Iris pigment epithelial cell (primary cell): ENCODE measurements at regions not wholly inside any gene's neighbourhood (a gene's known extent, or its start where the extent isn't known, plus 50 kb on each side); places are given as distances from the start of the nearest gene placed in this dataset.
A peak's percentile ranks its signal among the peaks of the same experiment; 100 is the strongest.
"Not testable (repeated sequence)": the region's sequence is repeated elsewhere in the genome, so short reads cannot be mapped to it uniquely, and the experiment has no call there.

Experiments
- DNase-seq: peaks from one replicate; pipeline ENCODE4 v3.0.0-alpha.2; 2011; ENCODE audit warnings: low read depth

DNA sequence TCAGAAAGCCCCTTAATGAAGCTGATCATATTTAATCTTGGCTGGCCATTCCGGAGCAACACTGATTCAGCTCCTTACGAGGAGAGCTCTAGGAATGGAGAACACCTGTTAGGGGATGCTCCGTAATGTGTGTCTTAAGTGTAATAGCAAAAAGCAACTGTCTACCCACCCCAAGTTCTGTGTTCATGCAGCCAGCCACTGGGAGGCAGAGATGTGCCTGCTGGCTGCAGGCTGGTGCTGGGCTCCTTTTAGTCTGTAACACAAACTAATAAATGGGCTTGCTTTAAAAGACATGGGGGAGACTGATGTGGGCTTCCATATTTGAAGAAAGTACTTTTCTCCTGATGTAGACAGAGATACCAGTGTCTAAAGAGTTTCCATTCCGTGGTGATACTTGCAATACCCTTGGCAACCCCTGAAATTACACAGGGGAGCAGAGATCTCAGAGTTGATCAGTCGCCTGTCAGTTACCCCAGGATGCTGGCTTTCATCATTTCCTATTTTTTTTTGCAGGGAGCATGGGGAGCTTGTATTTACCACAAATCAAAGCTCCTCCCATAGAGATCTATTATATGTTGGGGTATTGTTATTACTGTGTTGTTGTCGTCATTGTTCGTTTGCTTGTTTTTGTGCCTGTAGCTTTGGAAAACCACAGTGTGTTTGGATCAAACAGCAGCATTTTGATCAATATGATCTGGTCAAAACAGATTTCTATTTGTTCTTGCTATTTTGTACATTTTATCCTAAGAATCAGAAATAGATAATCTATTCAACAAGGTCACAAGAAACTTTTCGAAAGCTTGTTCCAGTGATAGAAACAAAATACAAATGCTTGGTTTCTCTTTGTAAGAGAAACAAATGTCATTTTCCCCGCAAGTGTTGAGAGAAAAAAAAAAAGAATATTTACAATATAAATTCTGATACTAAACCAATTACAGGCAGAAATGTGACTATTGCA lies 65.8 kb downstream of the MTX3 start:
- peak; percentile 38 for DNase-seq

DNA sequence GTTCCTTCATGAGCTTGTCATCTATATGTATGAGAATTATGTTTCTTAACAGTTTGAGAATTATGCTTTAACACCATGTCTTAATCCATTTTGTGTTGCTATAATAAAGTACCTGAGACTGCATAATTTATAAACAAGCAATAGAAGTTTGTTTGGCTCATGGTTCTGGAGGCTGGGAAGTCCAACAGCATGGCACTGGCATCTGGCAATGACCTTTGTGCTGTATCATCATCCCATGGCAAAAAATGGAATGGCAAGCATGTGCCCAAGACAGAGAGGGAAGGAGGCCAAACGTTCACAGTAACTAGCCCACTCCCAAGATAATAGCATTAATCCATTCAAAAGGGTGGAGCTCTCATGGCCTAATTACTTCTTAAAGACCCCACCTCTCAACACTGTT lies 67.6 kb downstream of the MTX3 start:
- DNase-seq = no peak

DNA sequence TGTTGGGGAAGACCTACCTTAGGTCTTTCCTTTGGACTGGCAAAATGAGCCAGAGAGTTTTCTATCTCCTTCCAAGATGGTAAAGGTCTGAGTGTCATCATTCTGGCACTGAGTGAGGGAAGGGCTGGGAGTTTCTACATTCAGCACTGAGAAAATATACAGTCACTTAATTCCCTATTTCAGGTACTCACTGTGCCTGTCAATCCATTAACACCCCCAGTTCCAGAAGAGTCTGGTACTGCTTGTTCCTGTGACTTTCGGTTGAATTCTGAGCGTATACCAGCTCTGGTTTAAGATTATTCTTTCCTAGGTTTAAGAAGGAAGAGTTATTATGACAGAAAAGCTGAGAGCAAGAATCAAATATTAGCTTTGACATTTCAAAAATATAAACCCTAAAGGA lies 68.4 kb downstream of the MTX3 start:
- no peak for DNase-seq

DNA sequence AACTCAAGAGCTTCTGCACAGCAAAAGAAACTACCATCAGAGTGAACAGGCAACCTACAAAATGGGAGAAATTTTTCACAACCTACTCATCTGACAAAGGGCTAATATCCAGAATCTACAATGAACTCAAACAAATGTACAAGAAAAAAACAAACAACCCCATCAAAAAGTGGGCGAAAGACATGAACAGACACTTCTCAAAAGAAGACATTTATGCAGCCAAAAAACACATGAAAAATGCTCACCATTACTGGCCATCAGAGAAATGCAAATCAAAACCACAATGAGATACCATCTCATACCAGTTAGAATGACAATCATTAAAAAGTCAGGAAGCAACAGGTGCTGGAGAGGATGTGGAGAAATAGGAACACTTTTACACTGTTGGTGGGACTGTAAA lies 83.6 kb downstream of the MTX3 start:
- not testable (repeated sequence) for DNase-seq

DNA sequence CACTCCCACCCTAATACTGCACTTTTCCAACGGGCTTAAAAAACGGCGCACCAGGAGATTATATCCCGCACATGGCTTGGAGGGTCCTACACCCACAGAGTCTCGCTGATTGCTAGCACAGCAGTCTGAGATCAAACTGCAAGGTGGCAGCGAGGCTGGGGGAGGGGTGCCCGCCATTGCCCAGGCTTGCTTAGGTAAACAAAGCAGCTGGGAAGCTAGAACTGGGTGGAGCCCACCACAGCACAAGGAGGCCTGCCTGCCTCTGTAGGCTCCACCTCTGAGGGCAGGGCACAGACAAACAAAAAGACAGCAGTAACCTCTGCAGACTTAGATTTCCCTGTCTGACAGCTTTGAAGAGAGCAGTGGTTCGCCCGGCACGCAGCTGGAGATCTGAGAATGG lies 88.5 kb downstream of the MTX3 start:
- not testable (repeated sequence) for DNase-seq

DNA sequence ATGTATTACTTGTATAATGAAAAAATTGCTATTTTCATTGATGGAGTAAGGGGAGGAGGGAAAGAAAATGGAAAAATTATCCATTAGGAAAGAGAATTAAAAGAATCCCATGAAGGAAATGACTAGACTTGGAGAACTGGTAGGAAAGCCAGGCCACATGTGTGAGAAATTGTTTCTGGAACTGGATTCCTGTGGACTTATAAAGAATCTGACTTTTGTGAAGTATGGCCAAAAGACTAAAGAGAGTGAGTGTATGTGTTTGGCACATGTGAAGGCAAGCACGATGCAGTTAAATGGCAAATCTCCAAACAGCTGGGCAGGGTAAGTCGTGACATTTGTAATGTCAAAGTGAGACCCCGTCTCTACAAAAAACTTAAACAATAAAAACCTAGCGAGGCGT lies 89.4 kb downstream of the MTX3 start:
- DNase-seq = no peak

DNA sequence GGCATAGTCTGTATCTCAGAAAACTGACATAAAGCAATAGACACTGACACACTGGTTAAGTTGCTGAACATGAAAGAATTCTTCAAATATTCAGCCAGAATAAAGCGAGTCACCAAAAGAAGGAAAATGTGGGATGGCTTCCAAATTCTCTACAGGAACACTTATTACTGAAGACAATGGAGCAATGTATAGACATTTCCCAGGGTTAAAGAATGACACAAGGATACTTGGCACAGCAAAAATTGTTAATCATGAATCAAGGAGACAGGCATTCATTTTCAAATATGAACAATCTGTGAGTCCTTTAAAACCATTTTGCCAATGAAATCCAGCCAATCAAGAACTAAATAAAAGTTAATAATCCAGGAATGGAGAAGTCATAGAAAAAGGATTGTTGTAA lies 92.5 kb downstream of the MTX3 start:
- no peak for DNase-seq

DNA sequence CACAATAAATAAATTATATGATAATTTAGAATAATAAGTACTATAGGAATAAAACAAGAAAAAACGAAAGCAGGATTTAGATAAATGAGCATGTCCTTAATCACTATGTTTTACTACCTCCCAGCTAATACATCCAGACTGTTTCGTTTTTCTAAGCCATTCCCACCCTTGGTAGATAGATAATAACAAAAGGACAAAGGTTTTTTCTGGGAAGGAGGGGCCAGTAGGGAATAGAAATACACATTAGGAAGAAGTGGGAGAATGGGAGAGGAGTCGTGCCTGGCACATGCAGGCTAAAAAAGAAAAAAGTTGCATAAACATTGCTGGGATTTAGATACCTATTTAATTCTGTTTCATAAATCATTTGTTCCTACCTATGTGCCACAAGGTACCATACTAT lies 97.1 kb downstream of the MTX3 start:
- DNase-seq = no peak

DNA sequence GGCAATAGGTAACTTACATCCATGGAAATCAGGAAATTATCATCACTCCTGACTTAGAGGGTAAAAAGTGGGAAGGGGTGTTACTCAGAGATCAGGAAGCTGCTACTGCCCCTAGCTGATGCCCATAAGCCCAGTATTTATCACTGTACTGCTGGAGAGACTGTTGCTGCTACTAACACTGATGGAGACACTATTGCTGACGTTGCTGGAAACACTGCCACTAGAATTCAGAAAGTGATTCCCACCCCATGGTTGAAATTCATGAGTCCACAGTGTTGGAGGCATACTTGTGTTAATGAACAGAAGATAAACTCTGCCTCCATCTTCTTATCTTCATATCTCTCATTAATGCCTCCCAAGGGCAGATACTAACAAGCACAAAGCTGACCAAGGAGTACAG lies 97.6 kb downstream of the MTX3 start:
- DNase-seq = no peak

DNA sequence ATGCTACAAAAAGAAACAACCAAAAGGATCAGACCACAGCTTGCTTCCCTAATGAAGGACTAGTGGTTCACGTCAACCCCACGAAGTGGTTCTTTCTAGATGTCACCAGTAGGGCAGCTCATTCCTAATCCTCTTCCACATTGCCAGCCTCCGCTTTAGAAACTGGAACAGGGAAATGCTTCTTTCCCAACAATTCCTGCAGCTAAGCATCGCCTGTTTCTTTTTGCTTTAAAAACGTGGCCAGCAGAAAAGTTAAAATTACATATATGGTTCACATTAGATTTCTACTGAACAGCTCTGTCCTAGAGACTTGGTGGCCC lies 100.2 kb downstream of the MTX3 start:
- no peak for DNase-seq

DNA sequence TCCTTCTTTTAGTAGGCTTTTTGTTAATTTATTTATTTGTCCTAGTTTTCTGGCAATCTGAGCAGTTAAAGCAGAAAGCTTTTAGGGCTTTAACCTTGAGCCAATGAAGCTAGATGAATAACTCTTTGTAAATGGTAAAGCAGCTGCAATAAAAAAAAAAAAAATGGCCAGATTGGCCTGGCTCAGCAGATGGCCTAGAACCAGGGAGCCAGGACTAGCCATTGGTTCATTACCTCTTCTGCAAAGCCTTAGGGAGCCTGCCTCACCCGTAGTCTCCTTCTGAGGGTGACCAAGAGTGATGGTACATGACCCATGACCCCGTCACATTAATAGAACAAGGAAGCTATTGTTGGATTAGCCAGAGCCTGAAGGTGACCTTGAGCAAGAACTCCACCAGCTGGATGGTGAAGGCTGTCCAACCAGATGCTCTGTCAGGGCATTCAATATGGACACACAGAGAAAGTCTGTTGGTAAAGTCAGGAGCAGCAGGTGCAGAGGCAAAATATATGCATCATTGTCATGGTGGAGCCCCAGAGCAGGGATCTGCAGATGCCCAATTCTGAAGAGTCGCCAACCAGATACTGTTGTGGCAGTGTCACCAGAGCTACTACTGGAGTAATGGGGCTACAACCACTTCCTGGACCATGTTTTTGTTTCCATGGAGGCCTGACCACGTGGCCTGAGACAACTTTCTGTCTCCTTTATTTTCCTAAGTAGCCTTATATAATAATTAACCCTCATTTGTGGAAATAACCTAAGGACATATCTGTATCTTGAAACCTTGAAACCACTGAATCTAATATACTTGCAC lies 100.7 kb downstream of the MTX3 start:
- no peak for DNase-seq

DNA sequence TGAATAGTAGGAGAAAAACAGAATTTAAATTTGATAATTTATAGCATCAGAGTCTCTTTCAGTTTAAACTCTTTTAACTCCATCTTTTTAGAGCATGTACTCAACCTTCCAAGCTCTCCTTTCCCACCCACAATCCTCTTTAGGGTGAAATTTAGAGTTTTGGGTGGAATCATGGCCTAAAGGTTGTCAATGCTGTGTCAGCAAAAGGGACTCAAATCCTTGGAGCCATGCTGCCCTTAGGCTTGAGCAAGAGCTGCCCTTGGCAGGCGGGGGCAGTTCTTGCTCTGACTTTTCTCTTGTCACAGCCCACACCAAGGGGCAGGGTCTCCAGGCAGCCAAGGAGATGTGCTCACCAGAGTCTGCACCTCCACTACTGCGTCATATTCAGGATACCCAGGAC lies 102.4 kb downstream of the MTX3 start:
- no peak for DNase-seq

DNA sequence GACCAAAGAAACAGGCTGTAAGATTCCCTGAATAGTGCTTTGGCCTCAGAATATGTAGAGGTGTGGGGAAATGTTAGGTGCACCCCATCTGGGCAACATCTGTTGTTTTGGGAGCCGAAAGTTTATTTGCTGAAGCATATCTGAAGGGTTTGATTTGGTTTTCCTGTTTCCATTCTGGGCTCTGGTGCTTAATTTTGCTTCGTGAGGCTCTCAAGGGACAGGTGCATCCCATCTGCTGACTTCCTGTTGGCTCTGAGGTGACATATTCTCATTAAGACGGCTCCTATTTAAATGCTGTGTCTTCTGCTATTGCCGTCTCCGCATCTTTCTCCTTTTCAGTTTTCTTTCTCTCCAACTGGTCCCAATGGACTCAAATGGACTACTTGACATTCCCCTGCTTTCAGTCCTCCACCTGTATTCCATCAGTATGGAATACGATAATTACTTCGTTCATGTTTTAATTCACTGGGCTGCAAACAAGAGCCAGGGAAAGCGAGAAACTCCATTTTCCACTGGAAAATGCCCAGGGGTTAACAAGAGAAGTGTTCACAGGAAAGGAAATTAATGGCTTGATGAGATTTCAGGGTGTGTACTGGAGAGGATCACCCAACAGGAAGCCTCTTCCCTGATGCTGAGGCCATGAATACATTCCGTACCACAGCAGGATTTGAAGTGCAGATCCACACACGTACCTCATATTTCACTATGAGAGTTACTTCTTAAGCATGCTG lies 104.0 kb downstream of the MTX3 start:
- DNase-seq = no peak

DNA sequence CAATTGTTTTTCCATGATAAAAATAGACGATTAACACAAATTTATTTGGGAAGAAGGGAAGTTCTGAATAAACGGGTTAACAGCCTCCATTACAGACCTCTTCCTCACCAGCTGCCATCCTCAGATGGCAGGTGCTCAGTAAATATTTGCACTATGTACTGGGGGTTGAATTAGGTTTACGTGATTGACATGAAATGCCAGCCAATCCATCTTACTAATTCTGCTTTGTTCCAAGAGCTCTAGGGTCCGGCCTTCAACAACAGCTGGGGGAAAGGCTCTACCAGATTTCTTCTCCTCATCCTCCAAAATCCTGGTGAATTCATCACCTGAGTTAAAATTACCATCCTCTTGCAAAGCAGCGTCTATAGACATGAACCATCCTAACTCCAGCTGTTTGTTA lies 104.6 kb downstream of the MTX3 start:
- DNase-seq = no peak

DNA sequence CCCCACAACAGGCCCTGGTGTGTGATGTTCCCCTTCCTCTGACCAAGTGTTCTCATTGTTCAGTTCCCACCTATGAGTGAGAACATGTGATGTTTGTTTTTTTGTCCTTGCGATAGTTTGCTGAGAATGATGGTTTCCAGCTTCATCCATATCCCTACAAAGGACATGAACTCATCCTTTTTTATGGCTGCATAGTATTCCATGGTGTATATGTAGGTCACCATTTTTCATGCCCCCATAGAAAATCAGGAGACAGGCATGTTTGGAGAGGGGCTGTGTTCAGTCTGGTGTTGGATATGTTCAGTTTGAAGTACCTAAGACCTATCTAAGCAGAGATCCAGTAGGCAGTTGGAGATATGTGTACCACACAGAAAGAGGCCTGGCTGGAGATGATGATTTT lies 111.2 kb downstream of the MTX3 start:
- DNase-seq = not testable (repeated sequence)

DNA sequence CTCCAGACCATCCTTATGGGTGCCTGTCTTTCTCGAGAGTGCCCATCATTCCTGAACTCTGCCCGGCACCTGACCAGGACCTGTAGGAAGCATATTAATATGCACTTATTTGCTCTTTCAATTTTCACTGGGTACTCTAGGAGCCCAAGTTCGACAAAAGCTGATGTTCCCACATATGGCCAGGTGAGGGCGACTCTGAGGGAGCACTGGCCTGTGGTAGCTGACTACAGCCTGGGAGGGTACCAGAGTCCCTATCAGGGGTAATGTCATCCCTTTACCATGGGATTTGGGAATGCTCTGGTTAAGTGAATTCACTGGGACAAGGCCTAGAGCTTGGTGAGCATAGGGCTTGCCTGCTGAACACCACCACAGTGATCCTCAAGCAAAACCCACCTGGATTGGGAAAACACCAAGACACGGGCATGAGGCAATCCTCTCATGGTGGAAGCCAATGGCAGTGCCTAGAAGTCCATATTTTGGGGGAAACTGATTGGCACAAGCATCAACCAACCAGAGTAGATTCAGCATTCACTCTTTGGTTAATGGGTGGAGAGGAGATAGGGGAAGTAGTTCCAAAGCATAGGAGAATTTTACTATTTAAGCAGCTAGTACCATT lies 112.2 kb downstream of the MTX3 start:
- no peak for DNase-seq

DNA sequence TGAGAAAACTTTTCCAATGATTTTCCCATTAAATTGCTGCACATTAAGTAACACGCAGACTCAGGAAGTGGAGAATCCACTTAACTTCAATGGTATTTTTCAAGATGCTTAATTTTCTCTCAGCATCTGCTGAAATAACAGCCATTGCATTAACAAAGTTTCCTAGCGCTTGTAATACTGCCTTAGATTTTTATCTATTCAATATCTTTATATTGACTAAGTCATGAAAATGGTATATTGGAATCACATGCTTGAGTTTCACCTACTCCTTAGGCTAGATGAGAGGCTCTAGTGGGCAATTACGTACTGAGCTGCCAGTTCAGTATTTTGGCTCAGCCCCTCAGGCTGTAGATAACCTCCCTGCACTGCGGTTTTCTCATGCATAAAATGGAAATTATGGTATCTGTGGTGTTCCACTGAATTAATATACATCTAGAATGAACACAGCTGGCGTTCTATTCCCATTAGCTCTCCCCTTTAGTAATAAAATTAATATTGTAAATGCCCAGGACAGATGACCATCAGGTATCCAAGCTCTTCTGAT lies 112.9 kb downstream of the MTX3 start:
- DNase-seq = no peak

DNA sequence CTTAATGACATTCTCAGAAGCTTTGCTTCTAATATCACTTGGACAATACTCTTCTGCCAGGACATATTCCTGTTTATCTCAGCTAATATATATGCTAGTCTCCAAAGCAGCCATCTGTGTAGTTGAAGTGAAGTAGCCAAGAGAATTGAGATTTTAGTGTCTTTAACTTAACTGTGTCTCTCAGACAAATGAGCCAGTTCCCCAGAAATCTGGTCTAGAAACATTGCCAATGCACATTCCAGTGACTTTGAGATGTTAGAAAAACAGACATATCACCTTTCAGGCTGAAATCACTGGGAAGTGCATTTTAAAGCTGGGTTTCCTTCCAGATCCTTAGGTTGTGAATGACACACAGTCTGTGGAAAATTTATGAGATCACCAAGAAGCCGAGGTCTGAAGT lies 114.6 kb downstream of the MTX3 start:
- peak; percentile 8 for DNase-seq

DNA sequence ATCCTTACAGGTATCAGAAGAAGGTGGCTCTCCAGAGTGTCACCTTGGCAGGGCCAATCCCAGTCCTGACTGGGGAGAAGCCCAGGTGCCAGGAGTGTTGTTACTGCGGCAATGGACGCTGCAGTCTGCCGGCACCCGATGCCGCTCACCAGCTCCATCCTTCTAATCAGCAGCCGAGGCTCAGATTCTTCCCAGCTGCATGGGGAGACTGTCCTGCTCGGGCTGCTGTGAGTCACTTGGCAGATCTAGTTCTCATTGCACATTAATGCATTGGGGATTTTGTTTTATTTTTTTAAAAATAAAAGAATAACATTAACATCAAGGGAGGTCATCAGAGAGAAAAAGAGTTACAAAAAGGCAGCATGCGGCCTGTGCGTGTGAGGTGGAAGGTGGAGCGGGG lies 115.8 kb downstream of the MTX3 start:
- no peak for DNase-seq

DNA sequence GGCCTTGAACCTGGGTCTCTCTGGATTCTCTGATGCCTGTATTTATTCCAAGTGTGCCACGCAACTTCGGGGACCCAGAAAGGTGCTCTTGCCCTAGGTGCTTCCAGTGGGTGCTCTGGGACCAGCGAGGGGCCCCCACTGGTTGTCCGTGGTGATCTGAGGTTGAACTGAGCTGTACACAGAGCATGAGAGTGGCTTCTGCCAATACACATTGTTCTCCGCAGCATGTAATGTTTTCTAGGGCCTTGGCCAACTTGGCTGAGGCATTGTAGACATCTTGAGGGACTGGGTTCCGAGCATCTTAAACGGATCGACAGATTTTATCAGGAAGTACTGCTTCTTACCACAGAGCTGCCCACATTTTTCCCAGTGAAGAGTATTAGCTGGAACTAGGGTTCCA lies 117.9 kb downstream of the MTX3 start:
- DNase-seq = no peak

DNA sequence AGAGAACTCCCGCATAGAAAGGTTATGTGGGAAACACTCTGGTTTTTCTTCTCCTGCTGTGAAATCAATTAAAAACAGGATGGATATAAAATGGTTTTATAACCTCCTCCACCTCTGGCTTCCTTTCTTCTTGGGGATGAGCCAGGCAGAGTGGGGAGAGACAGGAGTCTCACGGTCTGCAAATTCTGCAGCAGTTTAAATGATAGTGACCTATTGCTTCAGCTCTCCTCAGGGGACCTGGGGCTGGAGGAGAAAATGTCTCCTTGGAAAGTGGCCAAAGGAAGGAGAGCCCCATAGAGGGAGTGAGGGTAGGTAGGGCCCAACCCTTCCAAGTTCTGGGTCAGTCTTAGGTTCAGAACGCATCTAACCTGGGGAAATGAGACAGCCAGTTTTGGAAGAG lies 118.8 kb downstream of the MTX3 start:
- no peak for DNase-seq
